ENCODE measurements at regions not wholly inside any gene's neighbourhood (a gene's known extent, or its start where the extent isn't known, plus 50 kb on each side); places are given as distances from the start of the nearest gene placed in this dataset.

DNA sequence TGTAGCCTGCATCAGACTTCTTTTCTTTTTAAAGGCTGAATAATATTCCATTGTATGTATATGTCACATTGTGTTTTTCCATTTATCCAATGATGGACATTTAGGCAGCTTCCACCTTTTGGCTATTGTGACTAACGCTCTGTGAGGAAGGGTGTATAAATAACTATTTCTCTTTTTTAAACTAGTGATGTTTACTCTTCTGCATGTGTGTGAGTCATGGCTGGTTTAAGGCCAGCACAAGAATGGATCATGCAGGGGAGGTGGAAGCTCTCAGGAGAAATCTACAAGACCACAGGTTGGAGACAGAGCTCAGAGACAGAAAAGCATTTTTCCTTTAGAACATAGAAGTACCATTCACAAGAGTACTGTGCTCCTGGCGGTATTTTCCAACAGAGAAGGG is 307.2 kb downstream of the SOX4 start:
- TF ChIP-seq CTCF (IDR thresholded peaks at IDR 0.05; ENCODE audit: insufficient read depth, low read length) (no peak), SPI1 (IDR thresholded peaks at IDR 0.05; ENCODE audit: borderline replicate concordance, low read depth) (no peak)
